ENCODE measurements at regions not wholly inside any gene's neighbourhood (a gene's known extent, or its start where the extent isn't known, plus 50 kb on each side); places are given as distances from the start of the nearest gene placed in this dataset.

GRCh38 chr3:154614601-154615000 lies 184.6 kb upstream of the GPR149 start:
- TF ChIP-seq POLR2A (IDR thresholded peaks at IDR 0.05) (no peak), CTCF (IDR thresholded peaks at IDR 0.05) (no peak)
